ENCODE measurements at regions not wholly inside any gene's neighbourhood (a gene's known extent, or its start where the extent isn't known, plus 50 kb on each side); places are given as distances from the start of the nearest gene placed in this dataset.

DNA sequence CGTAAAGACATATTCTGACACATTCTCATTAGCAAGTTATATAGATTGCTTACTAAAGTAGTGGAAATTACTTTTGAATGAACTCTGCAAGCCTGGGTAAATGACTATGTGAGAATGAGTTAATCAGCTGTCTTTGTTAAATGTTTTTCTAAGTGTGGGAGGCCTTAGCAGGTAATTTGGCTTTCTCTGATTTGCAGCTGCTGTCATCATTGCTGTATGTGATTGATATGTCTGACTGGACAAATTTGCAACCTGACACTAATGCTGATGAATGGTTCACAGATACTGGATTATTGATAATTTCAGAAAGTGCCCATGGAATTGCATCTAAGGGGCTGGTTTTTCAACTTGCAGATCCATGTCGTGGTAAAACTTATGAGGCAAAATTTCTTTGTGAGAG is 372.2 kb upstream of the SGO1 start:
- Mint-ChIP-seq H3K36me3 (ENCODE audit: insufficient read depth in 1 of 3, low read depth in 3 of 3) (no peaks in the 10 kb centered on the region), H3K4me1 (0 out of 4 replicates have a peak, but pooled peaks cover 0 to 3% of the 10 kb centered on the region in 2 experiments), H3K27me3 (ENCODE audit: low read depth) (no peaks in the 10 kb centered on the region), H3K27ac (no peak overlapping the region), H3K9me3 (no peaks in the 10 kb centered on the region), H3K4me3 (no peak overlapping the region)
- Histone ChIP-seq H4K91ac (ENCODE audit: insufficient read length, low read depth, low read length) (no peak overlapping the region), H2BK120ac (ENCODE audit: low read depth, low read length, poor library complexity, severe bottlenecking) (no peak overlapping the region), H3K4ac (ENCODE audit: low read depth, low read length) (no peak overlapping the region), H3K9me3 (ENCODE audit: control insufficient read depth, low read depth, low read length) (no peaks in the 10 kb centered on the region), H4K20me1 (ENCODE audit: control insufficient read depth, insufficient read depth, insufficient read length) (no peaks in the 10 kb centered on the region), H3K56ac (ENCODE audit: insufficient read length, low read depth, low read length) (no peak overlapping the region), H3K18ac (ENCODE audit: insufficient read length, low read depth, low read length) (no peak overlapping the region), H2AFZ (ENCODE audit: low read length) (no peak overlapping the region), H3T11ph (ENCODE audit: low read length) (no peak overlapping the region), H3K79me2 (ENCODE audit: insufficient read depth, low read length) (no peaks in the 10 kb centered on the region), H3K9ac (ENCODE audit: extremely low read depth, insufficient read length, low read length) (no peak overlapping the region), H3K4me1 (ENCODE audit: insufficient read depth, low read length) (no peaks in the 10 kb centered on the region), H3K23me2 (ENCODE audit: insufficient read length, low read depth, low read length, poor library complexity, severe bottlenecking) (no peaks in the 10 kb centered on the region), H3K23ac (ENCODE audit: insufficient read length, low read depth, low read length) (no peak overlapping the region), H3K14ac (ENCODE audit: insufficient read depth, low read length) (no peak overlapping the region), H2BK5ac (ENCODE audit: insufficient read length, low read length) (no peak overlapping the region), H3K79me1 (ENCODE audit: insufficient read depth, low read depth, low read length, poor library complexity, severe bottlenecking) (no peaks in the 10 kb centered on the region), H2BK12ac (ENCODE audit: insufficient read length, low read depth, low read length) (no peak overlapping the region), H3K27me3 (ENCODE audit: insufficient read depth, low read length) (no peaks in the 10 kb centered on the region), H3K27ac (ENCODE audit: insufficient read length, low read depth, low read length) (no peak overlapping the region), H2AK5ac (ENCODE audit: insufficient read length, low read length) (no peak overlapping the region), H4K8ac (replicated peaks; ENCODE audit: insufficient read length, low read depth, low read length) (no peak overlapping the region), H3K4me2 (ENCODE audit: insufficient read depth, insufficient read length, low read length) (no peak overlapping the region), H2BK15ac (ENCODE audit: low read depth, low read length) (no peak overlapping the region), H4K5ac (ENCODE audit: insufficient read length, low read depth, low read length) (no peak overlapping the region), H2BK20ac (ENCODE audit: low read depth, low read length, poor library complexity, severe bottlenecking) (no peak overlapping the region)
- WGBS (ENCODE audit: extremely low coverage, insufficient read length, low lambda C conversion rate) = no CpG with 5 or more reads among the region's 2 CpGs
- no peak for TF ChIP-seq CTCF (conservative IDR thresholded peaks at IDR 0.05)
- no peak for DNase-seq

Data from H9 (cell line).